Thymus (tissue), 11 donors: ENCODE measurements at regions not wholly inside any gene's neighbourhood (a gene's known extent, or its start where the extent isn't known, plus 50 kb on each side); places are given as distances from the start of the nearest gene placed in this dataset.

Experiments
- DNase-seq, 9 donors: peaks; one replicate each; pipeline ENCODE4 v3.0.0-alpha.2; 2013; ENCODE audit warnings: low spot score in 9 of 9, low read depth in 6 of 9, missing footprints in 1 of 9
- H3K27ac ChIP-seq, 2 donors: one replicate each; pipeline ENCODE4 v1.5.1; 2013; ENCODE audit warnings: control low read depth in 1 of 2, low read depth in 1 of 2, low read length in 1 of 2, mild to moderate bottlenecking in 1 of 2, moderate library complexity in 1 of 2
- H3K27me3 ChIP-seq, 2 donors: one replicate each; pipeline ENCODE4 v1.5.1; 2013; ENCODE audit warnings: low read length in 1 of 2; ENCODE audit not compliant: control insufficient read depth in 2 of 2, insufficient read depth in 1 of 2
- H3K36me3 ChIP-seq, 2 donors: one replicate each; pipeline ENCODE4 v1.5.1; 2013; ENCODE audit warnings: low read length in 1 of 2, mild to moderate bottlenecking in 1 of 2, moderate library complexity in 1 of 2; ENCODE audit not compliant: control insufficient read depth in 2 of 2, insufficient read depth in 2 of 2
- H3K4me1 ChIP-seq, 2 donors: one replicate each; pipeline ENCODE4 v1.5.1; 2013; ENCODE audit warnings: low read length in 2 of 2; ENCODE audit not compliant: control insufficient read depth in 2 of 2, insufficient read depth in 2 of 2
- H3K4me3 ChIP-seq, 2 donors: one replicate each; pipeline ENCODE4 v1.5.1; 2013; ENCODE audit warnings: low read length in 2 of 2, control low read depth in 1 of 2, mild to moderate bottlenecking in 1 of 2
- H3K9me3 ChIP-seq, 2 donors: one replicate each; pipeline ENCODE4 v1.5.1; 2013; ENCODE audit warnings: low read length in 1 of 2, mild to moderate bottlenecking in 1 of 2; ENCODE audit not compliant: control insufficient read depth in 2 of 2, insufficient read depth in 1 of 2
- WGBS: extraction: QIAGEN DNeasy Blood & Tissue Kit; methylation state at CpG from one replicate; pipeline ENCODE4 v1.1.7; 2013; 5-methylcytosine and 5-hydroxymethylcytosine counted together
- donor health status: healthy.

DNA sequence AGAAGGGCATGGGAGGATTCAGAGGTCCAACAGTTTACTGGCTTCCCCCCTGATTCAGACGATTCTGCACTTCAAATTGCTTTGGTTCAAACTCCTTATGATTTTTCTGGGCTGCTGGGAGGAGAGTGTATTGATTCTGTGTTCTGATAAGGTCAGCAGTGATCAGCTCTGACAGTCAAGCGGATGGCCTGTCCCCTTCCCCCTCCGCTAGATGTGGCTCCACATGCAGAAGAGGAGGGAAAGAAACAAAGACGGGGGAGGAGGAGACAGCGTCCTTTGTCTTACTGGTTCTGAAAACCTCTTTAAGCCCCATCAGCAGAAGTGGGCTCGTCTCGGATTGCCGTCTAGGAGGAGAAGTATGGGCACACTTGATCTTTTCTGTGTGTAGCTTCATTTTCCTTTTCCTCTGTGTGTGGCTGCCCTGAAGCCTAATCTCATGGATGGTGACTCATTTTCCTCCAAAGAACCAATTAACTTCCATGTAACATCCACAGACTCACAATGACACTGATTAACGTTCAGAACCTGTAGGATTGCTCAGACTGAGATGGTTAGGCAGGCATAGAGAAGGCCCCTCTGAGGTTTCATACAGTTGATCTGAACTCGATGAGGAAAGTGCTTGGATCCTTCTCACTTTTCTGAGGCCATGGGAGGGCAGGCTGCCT, 162.4 kb upstream of the PPP2R3A start:
- no peak for DNase-seq
- Histone ChIP-seq H3K27ac (no peak overlapping the region), H3K36me3 (no peaks in the 10 kb centered on the region), H3K4me1 (no peaks in the 10 kb centered on the region), H3K9me3 (no peaks in the 10 kb centered on the region), H3K4me3 (no peak overlapping the region), H3K27me3 (no peaks in the 10 kb centered on the region)
- WGBS = 84% methylated on average over 10 of the region's 10 CpGs

DNA sequence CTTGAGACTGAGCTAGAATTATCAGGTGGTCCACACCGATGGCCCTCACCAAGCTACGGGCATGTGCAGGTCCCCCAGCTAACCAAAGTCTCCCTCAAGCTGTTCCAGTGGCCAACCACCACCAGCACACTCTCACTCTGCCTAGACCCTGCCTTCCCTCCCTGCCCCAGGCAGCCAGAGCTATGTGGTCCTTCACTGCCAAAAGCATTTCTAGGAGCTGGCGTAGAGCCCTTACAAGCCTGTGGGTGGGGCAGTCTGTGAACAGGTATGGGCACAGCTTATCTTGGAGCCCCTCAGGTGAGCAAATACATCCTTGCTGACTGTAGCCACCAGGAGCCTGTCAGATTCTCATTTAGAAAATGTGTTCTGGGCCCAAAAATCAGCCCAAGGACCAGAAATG, 159.8 kb upstream of the PPP2R3A start:
- Histone ChIP-seq H3K27ac (no peak overlapping the region), H3K4me1 (no peaks in the 10 kb centered on the region), H3K36me3 (no peaks in the 10 kb centered on the region), H3K4me3 (no peak overlapping the region), H3K27me3 (no peaks in the 10 kb centered on the region), H3K9me3 (no peaks in the 10 kb centered on the region)
- DNase-seq = no peak
- WGBS = 96% methylated on average over 3 of the region's 3 CpGs

DNA sequence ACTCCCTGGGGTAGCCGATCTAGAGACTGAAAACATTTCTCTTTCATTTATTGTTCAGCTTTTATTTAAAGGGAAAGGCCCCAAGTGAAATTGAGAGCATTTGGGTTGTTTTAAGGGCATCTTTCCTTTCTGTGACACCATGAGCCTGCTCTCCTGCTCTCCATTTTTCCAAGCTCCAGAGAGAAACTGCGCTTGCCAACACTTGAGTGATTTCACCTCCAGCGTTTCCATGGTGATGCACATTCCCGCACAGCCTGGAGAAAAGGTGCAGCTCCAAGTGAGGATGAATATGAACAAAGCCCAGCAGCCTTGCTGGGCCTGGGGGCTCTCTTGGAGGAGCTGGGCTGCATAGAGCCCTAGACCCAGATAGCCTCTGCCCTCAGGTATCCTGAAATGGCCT, 159.2 kb upstream of the PPP2R3A start:
- 81% methylated on average over 4 of the region's 4 CpGs for WGBS

DNA sequence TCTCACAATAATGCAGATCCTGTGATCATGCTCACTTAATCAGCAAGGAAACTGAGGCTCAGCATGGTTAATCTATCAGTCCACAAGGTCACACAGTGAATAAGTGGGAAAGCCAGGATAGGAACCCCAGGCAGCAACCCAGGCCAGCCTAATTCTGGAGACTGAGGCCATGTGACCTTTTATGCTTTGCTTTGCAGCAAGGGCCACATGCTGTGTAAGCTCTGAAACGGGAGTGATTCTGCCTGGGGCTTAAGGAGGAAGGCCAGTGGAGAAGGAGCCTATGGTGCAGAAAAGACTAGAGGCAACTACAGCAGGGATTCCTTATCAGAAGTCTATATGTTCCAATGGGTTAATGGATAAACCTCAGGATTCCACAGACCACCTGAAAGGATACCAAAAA, 157.6 kb upstream of the PPP2R3A start:
- 16% methylated on average over 1 of the region's 1 CpG for WGBS
- Histone ChIP-seq H3K4me1 (no peaks in the 10 kb centered on the region), H3K4me3 (no peak overlapping the region), H3K9me3 (no peaks in the 10 kb centered on the region), H3K27ac (no peak overlapping the region), H3K27me3 (no peaks in the 10 kb centered on the region), H3K36me3 (no peaks in the 10 kb centered on the region)
- DNase-seq = no peak

More for the DNA sequence above, 159.2 kb upstream of the PPP2R3A start:
- H3K9me3 ChIP-seq = no peaks in the 10 kb centered on the region
- no peak overlapping the region for H3K27ac ChIP-seq
- no peaks in the 10 kb centered on the region for H3K4me1 ChIP-seq
- no peaks in the 10 kb centered on the region for H3K27me3 ChIP-seq
- no peak overlapping the region for H3K4me3 ChIP-seq
- no peaks in the 10 kb centered on the region for H3K36me3 ChIP-seq
- no peak for DNase-seq

DNA sequence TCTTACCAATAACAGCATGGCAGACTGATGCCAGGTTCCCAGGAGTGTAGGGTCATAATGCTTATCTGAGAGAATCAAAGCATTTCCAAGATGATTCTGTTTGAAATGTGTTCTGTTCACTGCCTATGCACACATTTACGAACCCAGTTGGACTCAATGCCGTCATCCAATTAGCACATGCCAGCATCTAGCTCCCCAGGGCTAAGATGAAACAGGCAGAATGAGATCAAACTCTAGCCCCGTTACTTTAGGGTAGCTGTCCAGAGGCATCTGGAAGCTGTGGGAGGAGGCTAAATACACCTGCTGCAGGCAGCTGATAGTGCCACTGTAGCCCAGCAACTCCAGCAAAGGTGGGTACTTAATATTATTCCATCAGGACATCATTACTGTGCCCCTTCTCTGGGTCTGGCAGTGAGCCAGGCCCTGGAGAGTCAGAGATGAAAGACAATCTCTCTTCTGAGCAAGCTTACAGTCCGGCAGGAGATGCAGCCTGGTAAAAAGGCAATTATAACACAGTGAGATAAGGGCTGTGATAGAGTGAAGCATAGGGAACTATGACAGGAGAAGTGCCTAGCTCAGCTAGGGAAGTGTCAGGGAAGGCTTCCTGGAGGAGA, 156.4 kb upstream of the PPP2R3A start:
- Histone ChIP-seq H3K4me1 (no peaks in the 10 kb centered on the region), H3K9me3 (no peaks in the 10 kb centered on the region), H3K27me3 (no peaks in the 10 kb centered on the region), H3K27ac (no peak overlapping the region), H3K36me3 (no peaks in the 10 kb centered on the region), H3K4me3 (no peak overlapping the region)
- DNase-seq = no peak
- WGBS = 85% methylated on average over 4 of the region's 4 CpGs

DNA sequence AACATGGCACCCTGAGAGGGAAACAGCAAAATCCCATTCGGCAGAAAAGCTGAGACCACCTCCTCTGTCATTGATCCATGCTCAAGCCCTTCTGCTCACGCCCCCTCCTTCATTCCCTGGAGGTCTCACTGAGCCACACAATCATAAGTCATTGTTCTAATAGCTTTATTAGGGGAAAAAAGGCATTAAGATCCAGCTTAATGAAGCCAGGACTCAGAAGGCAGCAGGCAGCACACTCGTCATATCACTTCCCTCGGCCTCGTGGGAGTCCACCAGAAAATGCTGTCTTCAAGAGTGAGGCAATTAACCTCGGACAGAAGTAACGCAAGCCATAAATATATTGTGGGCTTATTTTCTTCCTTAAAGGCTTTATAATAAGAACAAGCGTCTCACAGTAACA, 153.9 kb upstream of the PPP2R3A start:
- H3K9me3 ChIP-seq = no peaks in the 10 kb centered on the region
- no peaks in the 10 kb centered on the region for H3K4me1 ChIP-seq
- H3K27me3 ChIP-seq = no peaks in the 10 kb centered on the region
- WGBS = 89% methylated on average over 8 of the region's 8 CpGs
- no peaks in the 10 kb centered on the region for H3K36me3 ChIP-seq
- no peak for DNase-seq
- H3K4me3 ChIP-seq = no peak overlapping the region
- H3K27ac ChIP-seq = no peak overlapping the region

DNA sequence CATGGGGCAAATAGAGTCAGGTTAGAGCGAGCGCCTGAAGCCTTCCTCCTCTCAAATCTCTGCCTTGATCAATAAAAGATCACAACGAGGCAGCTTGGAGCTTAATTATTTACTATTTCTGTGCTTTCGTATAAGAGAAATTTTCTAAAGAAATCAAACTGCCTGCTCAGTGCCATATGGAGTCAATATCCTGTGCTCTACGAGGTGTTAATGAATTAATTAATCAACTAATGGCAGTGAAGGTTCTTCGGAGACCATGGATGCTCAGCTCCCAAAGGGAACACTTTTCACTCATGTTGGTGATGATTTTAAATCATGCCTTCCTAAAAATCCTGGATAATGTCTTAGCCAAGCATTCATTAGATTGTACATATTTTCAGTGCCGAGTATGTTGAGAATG, 153.5 kb upstream of the PPP2R3A start:
- no peaks in the 10 kb centered on the region for H3K27me3 ChIP-seq
- WGBS = 89% methylated on average over 7 of the region's 7 CpGs
- no peak overlapping the region for H3K4me3 ChIP-seq
- DNase-seq = no peak
- no peaks in the 10 kb centered on the region for H3K4me1 ChIP-seq
- no peaks in the 10 kb centered on the region for H3K9me3 ChIP-seq
- H3K36me3 ChIP-seq = no peaks in the 10 kb centered on the region
- no peak overlapping the region for H3K27ac ChIP-seq

DNA sequence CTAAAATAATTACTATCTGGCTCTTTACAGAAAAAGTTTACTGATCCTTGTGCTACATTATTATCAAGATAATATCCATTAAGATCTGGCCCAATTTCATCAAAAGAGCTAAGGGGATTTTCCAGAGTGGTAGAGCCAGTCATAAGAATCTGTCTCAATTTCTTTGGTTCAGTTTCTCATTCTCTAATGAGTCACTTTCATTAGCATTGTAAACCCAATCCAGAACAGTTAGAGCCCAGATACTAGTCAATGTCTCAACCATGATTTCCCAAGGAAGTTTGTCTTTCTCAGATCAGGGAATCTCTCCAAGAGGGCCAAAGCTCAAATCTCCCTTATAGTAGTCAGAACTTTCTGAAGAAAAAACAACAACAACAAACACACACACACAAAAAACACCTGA, 131.1 kb upstream of the PPP2R3A start:
- no peak overlapping the region for H3K4me3 ChIP-seq
- H3K27me3 ChIP-seq = no peaks in the 10 kb centered on the region
- no peaks in the 10 kb centered on the region for H3K36me3 ChIP-seq
- no peaks in the 10 kb centered on the region for H3K4me1 ChIP-seq
- H3K9me3 ChIP-seq = no peaks in the 10 kb centered on the region
- H3K27ac ChIP-seq = no peak overlapping the region
- no peak for DNase-seq

DNA sequence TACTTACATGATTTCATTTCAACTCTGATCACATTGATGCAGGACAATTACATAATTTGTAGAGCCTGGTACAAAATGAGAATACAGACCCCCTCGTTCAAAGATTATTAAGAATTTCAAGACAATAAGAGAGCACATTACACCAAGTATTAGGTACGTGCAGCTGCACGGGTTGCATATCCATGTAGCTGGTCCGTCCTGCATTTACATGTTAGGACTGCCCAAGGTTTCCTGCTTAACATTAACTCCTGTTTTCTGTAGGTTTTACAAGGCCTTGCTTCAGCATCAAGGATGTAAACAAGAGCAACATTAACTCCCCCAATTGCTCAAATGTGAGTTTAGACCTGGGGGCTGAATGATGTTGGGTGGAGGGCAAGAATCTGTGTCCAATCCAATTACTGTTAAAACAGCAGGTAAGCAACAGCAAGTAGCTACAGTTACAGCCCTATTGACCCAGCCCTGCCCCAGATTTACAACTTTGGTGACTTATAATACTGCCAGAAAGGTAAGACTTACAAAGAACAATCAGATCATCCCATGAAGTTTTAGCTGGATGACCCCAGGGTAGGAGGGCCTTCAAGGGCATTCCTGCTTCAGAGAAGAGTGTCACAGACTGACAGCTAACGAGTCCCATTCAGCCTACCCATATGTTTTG, 127.4 kb upstream of the PPP2R3A start:
- no peaks in the 10 kb centered on the region for H3K36me3 ChIP-seq
- H3K27ac ChIP-seq = no peak overlapping the region
- H3K4me1 ChIP-seq = no peaks in the 10 kb centered on the region
- H3K9me3 ChIP-seq = no peaks in the 10 kb centered on the region
- 89% methylated on average over 5 of the region's 5 CpGs for WGBS
- H3K4me3 ChIP-seq = no peak overlapping the region
- H3K27me3 ChIP-seq = no peaks in the 10 kb centered on the region
- DNase-seq = no peak
